HTR-8/SVneo (cell line): ENCODE measurements at regions not wholly inside any gene's neighbourhood (a gene's known extent, or its start where the extent isn't known, plus 50 kb on each side); places are given as distances from the start of the nearest gene placed in this dataset.
"Not testable (repeated sequence)": the region's sequence is repeated elsewhere in the genome, so short reads cannot be mapped to it uniquely, and the experiment has no call there.

ENCODE experiments used
- DNase-seq: peaks from one replicate; pipeline ENCODE4 v3.0.0; 2011; ENCODE audit warnings: low spot score, mixed read lengths; ENCODE audit not compliant: insufficient read length
- FAIRE-seq: peaks from 2 replicates; lab custom pipeline; 2011; peaks lifted over from hg19 to GRCh38; lab: Jason Lieb, UNC

GRCh38 chr2:142533177-142533576 is 344.3 kb upstream of the KYNU start:
- FAIRE-seq (no peak), DNase-seq (no peak)

GRCh38 chr2:142531377-142531776 is 346.1 kb upstream of the KYNU start:
- peak; percentile 79 for FAIRE-seq
- peak; percentile 40 for DNase-seq

- no peak for FAIRE-seq
Observed at GRCh38 chr2:142525720-142526119, 351.7 kb upstream of the KYNU start.

GRCh38 chr2:142521492-142521891 is 356.0 kb upstream of the KYNU start:
- DNase-seq = no peak

More at GRCh38 chr2:142525720-142526119, 351.7 kb upstream of the KYNU start:
- DNase-seq = no peak

GRCh38 chr2:142515493-142515892 is 362.0 kb upstream of the KYNU start:
- no peak for FAIRE-seq
- DNase-seq = no peak

More at GRCh38 chr2:142521492-142521891, 356.0 kb upstream of the KYNU start:
- FAIRE-seq = no peak

GRCh38 chr2:142509401-142509800 is 368.1 kb upstream of the KYNU start:
- FAIRE-seq = no peak
- no peak for DNase-seq

- FAIRE-seq (no peak), DNase-seq (no peak)
Observed at GRCh38 chr2:142504754-142505153, 372.7 kb upstream of the KYNU start.

GRCh38 chr2:142502402-142502801 is 371.6 kb upstream of the LRP1B start:
- FAIRE-seq (no peak), DNase-seq (no peak)

- FAIRE-seq = no peak
- DNase-seq = no peak
Observed at GRCh38 chr2:142495141-142495540, 364.3 kb upstream of the LRP1B start.

GRCh38 chr2:142489631-142490030 is 358.8 kb upstream of the LRP1B start:
- not testable (repeated sequence) for DNase-seq, FAIRE-seq

GRCh38 chr2:142484111-142484510 is 353.3 kb upstream of the LRP1B start:
- no peak for FAIRE-seq

GRCh38 chr2:142483653-142484052 is 352.8 kb upstream of the LRP1B start:
- DNase-seq (no peak), FAIRE-seq (no peak)

More at GRCh38 chr2:142484111-142484510, 353.3 kb upstream of the LRP1B start:
- DNase-seq = no peak

GRCh38 chr2:142478206-142478605 is 347.4 kb upstream of the LRP1B start:
- DNase-seq (no peak), FAIRE-seq (no peak)

GRCh38 chr2:142472382-142472781 is 341.6 kb upstream of the LRP1B start:
- DNase-seq = no peak
- FAIRE-seq = no peak

- DNase-seq = no peak
- no peak for FAIRE-seq
Observed at GRCh38 chr2:142467321-142467720, 336.5 kb upstream of the LRP1B start.

- FAIRE-seq (no peak), DNase-seq (no peak)
Observed at GRCh38 chr2:142463047-142463446, 332.2 kb upstream of the LRP1B start.

- FAIRE-seq (no peak), DNase-seq (no peak)
Observed at GRCh38 chr2:142462306-142462705, 331.5 kb upstream of the LRP1B start.

- DNase-seq (no peak), FAIRE-seq (no peak)
Observed at GRCh38 chr2:142445551-142446072, 314.8 kb upstream of the LRP1B start.

GRCh38 chr2:142445023-142445422 is 314.2 kb upstream of the LRP1B start:
- DNase-seq (no peak), FAIRE-seq (no peak)

- FAIRE-seq = no peak
- DNase-seq = no peak
Observed at GRCh38 chr2:142435847-142436246, 305.0 kb upstream of the LRP1B start.

GRCh38 chr2:142426064-142426463 is 295.2 kb upstream of the LRP1B start:
- FAIRE-seq (no peak), DNase-seq (no peak)

GRCh38 chr2:142425551-142425950 is 294.7 kb upstream of the LRP1B start:
- no peak for FAIRE-seq
- DNase-seq = no peak

- DNase-seq (no peak), FAIRE-seq (no peak)
Observed at GRCh38 chr2:142423603-142424002, 292.8 kb upstream of the LRP1B start.
